Keratinocyte (primary cell): ENCODE measurements at regions not wholly inside any gene's neighbourhood (a gene's known extent, or its start where the extent isn't known, plus 50 kb on each side); places are given as distances from the start of the nearest gene placed in this dataset.

Experiments
- DNase-seq: peaks from one replicate; pipeline ENCODE4 v3.0.0-alpha.2; 2011; ENCODE audit warnings: low read depth, missing footprints, low spot score
- FAIRE-seq: peaks from 2 replicates; lab custom pipeline; 2011; peaks lifted over from hg19 to GRCh38; lab: Jason Lieb, UNC
- H2AFZ ChIP-seq: 2 replicates; pipeline ENCODE4 v1.6.0; 2012; ENCODE audit warnings: low read length, control low read depth, inconsistent platforms; ENCODE audit not compliant: control insufficient read depth
- H3K27ac ChIP-seq: 2 replicates; pipeline ENCODE4 v1.5.1; 2011; ENCODE audit warnings: low read length; ENCODE audit not compliant: control insufficient read depth, insufficient read depth
- H3K27me3 ChIP-seq: 3 replicates; pipeline ENCODE4 v1.6.0; 2011; ENCODE audit warnings: low read length; ENCODE audit not compliant: control insufficient read depth, insufficient read depth; ENCODE audit errors: extremely low read depth
- H3K36me3 ChIP-seq, 2 experiments: 2 replicates in 1 of 2; 3 replicates in 1 of 2; pipeline ENCODE4 v1.5.1; 2011; ENCODE audit warnings: low read length in 2 of 2, mild to moderate bottlenecking in 1 of 2; ENCODE audit not compliant: control insufficient read depth in 2 of 2, insufficient read depth in 2 of 2; ENCODE audit errors: extremely low read depth in 1 of 2
- H3K4me1 ChIP-seq: 3 replicates; pipeline ENCODE4 v1.5.1; 2011; ENCODE audit warnings: low read length; ENCODE audit not compliant: control insufficient read depth, insufficient read depth; ENCODE audit errors: extremely low read depth
- H3K4me2 ChIP-seq: 3 replicates; pipeline ENCODE4 v1.6.0; 2011; ENCODE audit warnings: low read depth, low read length; ENCODE audit not compliant: control insufficient read depth, insufficient read depth; ENCODE audit errors: extremely low read depth
- H3K4me3 ChIP-seq, 3 experiments: fragments of 200-600 bp in 1 of 3; sonication (generic) in 1 of 3; 2 replicates in 2 of 3; 3 replicates in 1 of 3; pipeline ENCODE4 v1.5.1; 2011 to 2016; ENCODE audit warnings: low read length in 3 of 3, mild to moderate bottlenecking in 3 of 3, control low read depth in 2 of 3, inconsistent platforms in 1 of 3, low read depth in 1 of 3, mixed read lengths in 1 of 3, mixed run types in 1 of 3, moderate library complexity in 1 of 3; ENCODE audit not compliant: control insufficient read depth in 2 of 3, insufficient read depth in 2 of 3; ENCODE audit errors: extremely low read depth in 1 of 3
- H3K79me2 ChIP-seq: 2 replicates; pipeline ENCODE4 v1.6.0; 2012; ENCODE audit warnings: low read length; ENCODE audit not compliant: control insufficient read depth, insufficient read depth
- H3K9ac ChIP-seq: 3 replicates; pipeline ENCODE4 v1.6.0; 2011; ENCODE audit warnings: low read length; ENCODE audit not compliant: control insufficient read depth, insufficient read depth; ENCODE audit errors: extremely low read depth
- H3K9me1 ChIP-seq: 3 replicates; pipeline ENCODE4 v1.6.0; 2011; ENCODE audit warnings: low read length; ENCODE audit not compliant: control insufficient read depth, insufficient read depth; ENCODE audit errors: extremely low read depth
- H3K9me3 ChIP-seq: 2 replicates; pipeline ENCODE4 v1.5.1; 2012; ENCODE audit warnings: low read depth, low read length; ENCODE audit not compliant: control insufficient read depth
- H4K20me1 ChIP-seq: 3 replicates; pipeline ENCODE4 v1.6.0; 2011; ENCODE audit warnings: low read length; ENCODE audit not compliant: control insufficient read depth, insufficient read depth; ENCODE audit errors: extremely low read depth
- EZH2 ChIP-seq: IDR thresholded peaks from one replicate; pipeline ENCODE4 v1.6.1; 2012; ENCODE audit warnings: inconsistent platforms, mild to moderate bottlenecking, low read length, moderate library complexity
- dilution Hi-C: fragments of 300-500 bp; cut with MboI; formaldehyde crosslinking; loops from one replicate; pipeline ENCODE4 v1.7.0; 2020; ENCODE audit warnings: low sequenced_read_pairs; ENCODE audit not compliant: extremely low pct_ligation_motif_present
- TF ChIP-seq, protein P1 (sequence below), 3 experiments: IDR thresholded peaks in 1 of 3; conservative IDR thresholded peaks in 1 of 3; optimal IDR thresholded peaks in 1 of 3; 2 replicates in 2 of 3; 3 replicates in 1 of 3; pipeline versions ENCODE3 to v1.5.1; 2011; ENCODE audit warnings: low read length in 3 of 3, mild to moderate bottlenecking in 3 of 3, moderate library complexity in 2 of 3, control low read depth in 1 of 3, inconsistent platforms in 1 of 3; ENCODE audit not compliant: insufficient read depth in 2 of 3; ENCODE audit errors: extremely low read depth in 1 of 3

DNA sequence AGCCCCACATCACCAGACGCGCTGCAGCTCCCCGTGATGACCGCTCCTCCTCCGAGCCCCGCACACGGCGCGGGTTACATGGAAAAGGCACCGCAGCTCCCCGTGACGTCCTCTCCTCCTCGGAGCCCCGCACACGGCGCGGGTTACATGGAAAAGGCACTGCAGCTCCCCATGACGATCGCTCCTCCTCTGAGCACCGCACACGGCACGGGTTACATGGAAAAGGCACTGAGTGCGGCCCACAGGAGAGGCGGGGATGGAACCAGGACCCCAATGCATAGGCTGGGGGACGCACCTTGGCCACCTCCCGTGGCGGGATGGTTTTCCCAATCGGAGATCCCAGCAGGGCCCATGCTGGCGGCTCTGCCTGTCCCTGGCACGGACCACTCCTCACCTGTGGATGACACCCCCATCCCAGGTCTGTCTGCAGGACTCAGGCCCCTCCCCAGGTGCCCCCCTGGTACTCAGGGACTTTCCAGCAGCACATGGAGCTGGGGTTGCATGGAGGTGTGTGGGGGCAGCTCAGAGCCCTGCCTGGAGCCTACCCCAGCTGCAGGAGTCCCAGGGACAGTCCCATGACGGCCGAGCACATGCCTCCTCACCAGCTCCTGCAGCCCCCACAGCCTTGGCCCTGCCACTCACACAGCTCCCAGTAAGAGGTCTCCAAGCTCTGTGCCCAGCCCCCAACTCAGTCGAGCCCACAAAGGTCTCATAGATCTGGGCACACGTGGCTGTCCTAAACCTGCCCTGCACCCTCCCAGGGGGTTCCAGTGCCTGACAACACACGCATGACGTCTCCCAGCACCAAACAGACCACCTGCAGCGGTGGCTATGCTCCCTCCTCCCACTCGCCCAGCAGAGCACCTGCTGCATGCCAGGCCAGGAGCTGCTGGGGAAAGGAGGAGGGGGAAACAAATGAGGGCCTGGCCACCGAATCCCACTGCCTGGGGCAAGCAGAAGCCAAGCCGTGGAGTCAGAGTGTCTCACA is 166.6 kb downstream of the BRD1 start:
- FAIRE-seq (no peak), DNase-seq (no peak)
- Histone ChIP-seq H3K27ac (no peak overlapping the region), H3K9ac (no peak overlapping the region), H2AFZ (no peak overlapping the region), H3K9me3 (peaks cover 7% of the 10 kb centered on the region), H3K79me2 (no peaks in the 10 kb centered on the region), H4K20me1 (no peaks in the 10 kb centered on the region), H3K4me3 (no peak overlapping the region), H3K9me1 (no peaks in the 10 kb centered on the region), H3K4me1 (no peaks in the 10 kb centered on the region), H3K36me3 (no peaks in the 10 kb centered on the region), H3K27me3 (no peaks in the 10 kb centered on the region), H3K4me2 (no peak overlapping the region)
- TF ChIP-seq, protein P1, sequence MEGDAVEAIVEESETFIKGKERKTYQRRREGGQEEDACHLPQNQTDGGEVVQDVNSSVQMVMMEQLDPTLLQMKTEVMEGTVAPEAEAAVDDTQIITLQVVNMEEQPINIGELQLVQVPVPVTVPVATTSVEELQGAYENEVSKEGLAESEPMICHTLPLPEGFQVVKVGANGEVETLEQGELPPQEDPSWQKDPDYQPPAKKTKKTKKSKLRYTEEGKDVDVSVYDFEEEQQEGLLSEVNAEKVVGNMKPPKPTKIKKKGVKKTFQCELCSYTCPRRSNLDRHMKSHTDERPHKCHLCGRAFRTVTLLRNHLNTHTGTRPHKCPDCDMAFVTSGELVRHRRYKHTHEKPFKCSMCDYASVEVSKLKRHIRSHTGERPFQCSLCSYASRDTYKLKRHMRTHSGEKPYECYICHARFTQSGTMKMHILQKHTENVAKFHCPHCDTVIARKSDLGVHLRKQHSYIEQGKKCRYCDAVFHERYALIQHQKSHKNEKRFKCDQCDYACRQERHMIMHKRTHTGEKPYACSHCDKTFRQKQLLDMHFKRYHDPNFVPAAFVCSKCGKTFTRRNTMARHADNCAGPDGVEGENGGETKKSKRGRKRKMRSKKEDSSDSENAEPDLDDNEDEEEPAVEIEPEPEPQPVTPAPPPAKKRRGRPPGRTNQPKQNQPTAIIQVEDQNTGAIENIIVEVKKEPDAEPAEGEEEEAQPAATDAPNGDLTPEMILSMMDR (optimal IDR thresholded peaks at IDR 0.05 in 1 of 3, IDR thresholded peaks at IDR 0.05 in 1 of 3, conservative IDR thresholded peaks at IDR 0.05 in 1 of 3; ENCODE audit: extremely low read depth in 1 of 3, insufficient read depth in 2 of 3, low read length in 3 of 3), result no peak
- TF ChIP-seq EZH2, result no peak
- dilution Hi-C loops, result no loop called here

GRCh38 chr22:49660321-49660720 is 167.4 kb downstream of the BRD1 start:
- no peak overlapping the region for H3K4me3 ChIP-seq
- H2AFZ ChIP-seq, result no peak overlapping the region
- H3K27me3 ChIP-seq, result no peaks in the 10 kb centered on the region
- H4K20me1 ChIP-seq, result no peaks in the 10 kb centered on the region
- DNase-seq (no peak), FAIRE-seq (no peak)
- no peak overlapping the region for H3K9ac ChIP-seq
- TF ChIP-seq, protein P1 (optimal IDR thresholded peaks at IDR 0.05 in 1 of 3, IDR thresholded peaks at IDR 0.05 in 1 of 3, conservative IDR thresholded peaks at IDR 0.05 in 1 of 3; ENCODE audit: extremely low read depth in 1 of 3, insufficient read depth in 2 of 3, low read length in 3 of 3), result no peak
- TF ChIP-seq EZH2, result no peak
- H3K4me2 ChIP-seq, result no peak overlapping the region
- no peaks in the 10 kb centered on the region for H3K79me2 ChIP-seq
- dilution Hi-C loops, result no loop called here
- H3K27ac ChIP-seq, result no peak overlapping the region
- H3K9me1 ChIP-seq, result no peaks in the 10 kb centered on the region
- H3K36me3 ChIP-seq, result no peaks in the 10 kb centered on the region
- H3K4me1 ChIP-seq, result no peaks in the 10 kb centered on the region
- H3K9me3 ChIP-seq, result peaks cover 7% of the 10 kb centered on the region
